ENCODE measurements at regions not wholly inside any gene's neighbourhood (a gene's known extent, or its start where the extent isn't known, plus 50 kb on each side); places are given as distances from the start of the nearest gene placed in this dataset.

DNA sequence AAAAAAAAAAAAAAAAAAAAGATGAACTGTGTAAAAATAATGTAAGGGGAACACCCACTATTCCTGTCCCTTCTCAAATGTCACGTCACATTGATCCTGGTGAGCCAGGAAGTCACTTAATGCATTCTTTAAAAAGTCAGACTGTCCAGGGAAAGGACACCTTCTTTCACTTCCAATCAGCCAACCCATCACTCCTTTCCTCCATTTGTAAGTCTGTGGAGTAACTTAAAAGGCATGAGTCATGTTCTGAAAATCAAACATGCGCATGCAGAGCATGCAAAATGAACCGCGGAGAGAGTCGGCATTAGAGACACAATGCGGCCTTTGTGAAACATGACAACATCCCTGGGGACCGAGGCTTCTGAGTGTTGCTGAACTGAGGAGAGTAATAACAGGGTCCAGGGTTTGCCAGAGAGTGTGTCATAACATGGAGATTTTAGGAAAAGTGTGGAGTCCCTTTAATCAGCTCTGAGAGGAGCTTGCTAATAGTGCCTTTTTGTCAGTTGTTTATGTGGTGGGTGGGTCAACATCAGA, 77.6 kb upstream of the SEMA6A start:
- TF ChIP-seq, protein P1, sequence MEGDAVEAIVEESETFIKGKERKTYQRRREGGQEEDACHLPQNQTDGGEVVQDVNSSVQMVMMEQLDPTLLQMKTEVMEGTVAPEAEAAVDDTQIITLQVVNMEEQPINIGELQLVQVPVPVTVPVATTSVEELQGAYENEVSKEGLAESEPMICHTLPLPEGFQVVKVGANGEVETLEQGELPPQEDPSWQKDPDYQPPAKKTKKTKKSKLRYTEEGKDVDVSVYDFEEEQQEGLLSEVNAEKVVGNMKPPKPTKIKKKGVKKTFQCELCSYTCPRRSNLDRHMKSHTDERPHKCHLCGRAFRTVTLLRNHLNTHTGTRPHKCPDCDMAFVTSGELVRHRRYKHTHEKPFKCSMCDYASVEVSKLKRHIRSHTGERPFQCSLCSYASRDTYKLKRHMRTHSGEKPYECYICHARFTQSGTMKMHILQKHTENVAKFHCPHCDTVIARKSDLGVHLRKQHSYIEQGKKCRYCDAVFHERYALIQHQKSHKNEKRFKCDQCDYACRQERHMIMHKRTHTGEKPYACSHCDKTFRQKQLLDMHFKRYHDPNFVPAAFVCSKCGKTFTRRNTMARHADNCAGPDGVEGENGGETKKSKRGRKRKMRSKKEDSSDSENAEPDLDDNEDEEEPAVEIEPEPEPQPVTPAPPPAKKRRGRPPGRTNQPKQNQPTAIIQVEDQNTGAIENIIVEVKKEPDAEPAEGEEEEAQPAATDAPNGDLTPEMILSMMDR (IDR thresholded peaks at IDR 0.05; ENCODE audit: low read depth, low read length): no peak
- H3K4me3 ChIP-seq (ENCODE audit: low read depth, low read length): no peak overlapping the region

- no peak overlapping the region for H3K4me3 ChIP-seq (ENCODE audit: low read depth, low read length)
- TF ChIP-seq, protein P1 (IDR thresholded peaks at IDR 0.05; ENCODE audit: low read depth, low read length): no peak
Measured at GRCh38 chr5:116651653-116652052, 77.0 kb upstream of the SEMA6A start.

DNA sequence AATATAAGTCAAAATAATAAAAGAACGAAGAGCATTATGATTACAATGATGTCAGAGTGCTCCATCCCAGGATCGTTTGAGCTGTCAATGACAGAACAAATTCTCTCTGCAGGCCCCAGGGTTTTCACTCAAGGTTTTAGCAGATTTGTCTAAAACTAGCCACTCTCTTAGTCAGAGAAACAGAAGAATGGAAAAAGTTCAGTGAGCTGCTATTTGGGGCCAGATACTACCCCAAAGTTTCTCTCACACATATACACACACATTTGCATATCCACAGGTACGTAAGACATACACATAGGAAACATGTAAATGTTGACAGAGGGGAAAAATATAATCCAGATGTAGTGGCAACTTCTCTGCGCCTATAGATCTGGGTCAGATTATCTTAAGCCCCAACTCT, 76.3 kb upstream of the SEMA6A start:
- H3K4me3 ChIP-seq (ENCODE audit: low read depth, low read length): no peak overlapping the region
- TF ChIP-seq, protein P1 (IDR thresholded peaks at IDR 0.05; ENCODE audit: low read depth, low read length): no peak

DNA sequence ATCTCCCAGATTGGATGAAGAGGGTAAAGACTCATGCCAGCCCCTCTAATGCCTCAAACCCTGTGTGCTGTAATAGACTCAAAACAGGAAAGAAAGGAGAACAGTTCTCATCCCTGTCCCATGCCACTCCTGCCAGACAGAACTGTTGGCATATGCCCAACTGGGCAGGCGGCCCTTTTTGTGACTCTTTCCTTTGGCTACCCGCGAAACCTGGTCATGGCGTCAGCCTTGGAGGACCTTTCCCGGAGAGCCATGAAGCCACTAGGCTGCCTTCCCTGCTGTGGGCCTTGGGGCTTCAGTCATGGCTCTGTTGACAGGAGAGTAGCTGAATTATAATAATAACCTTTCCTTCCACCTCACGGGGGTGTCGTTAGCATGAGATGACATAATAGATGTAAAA, 75.9 kb upstream of the SEMA6A start:
- H3K4me3 ChIP-seq (ENCODE audit: low read depth, low read length): no peak overlapping the region
- TF ChIP-seq, protein P1 (IDR thresholded peaks at IDR 0.05; ENCODE audit: low read depth, low read length): no peak

DNA sequence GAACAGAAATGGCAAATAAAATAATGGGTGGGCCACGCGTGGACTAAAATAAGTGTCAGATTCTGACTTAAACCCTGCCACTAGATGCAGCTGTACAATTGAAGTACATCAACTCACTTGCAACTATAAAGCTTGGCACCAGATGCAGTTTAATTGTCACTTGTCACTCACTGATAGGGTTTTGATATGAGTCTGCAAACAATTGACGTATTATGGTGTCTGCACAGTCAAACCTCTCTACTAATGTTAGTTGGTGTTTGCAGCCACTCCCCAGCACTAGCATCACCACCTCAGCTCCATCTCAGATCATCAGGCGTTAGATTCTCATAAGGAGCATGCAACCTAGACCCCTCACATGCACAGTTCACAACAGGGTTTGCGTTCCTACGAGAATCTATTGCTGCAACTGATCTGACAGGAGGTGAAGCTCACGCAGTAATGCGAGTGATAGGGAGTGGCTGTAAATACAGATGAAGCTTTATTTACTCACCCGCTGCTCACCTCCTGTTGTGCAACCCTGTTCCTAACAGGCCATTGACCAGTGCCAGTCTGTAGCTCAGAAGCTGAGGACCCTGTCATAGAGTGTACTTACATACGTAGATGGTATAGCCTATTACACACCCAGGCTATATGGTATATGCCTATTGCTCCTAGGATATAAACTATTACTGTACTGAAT, 72.1 kb upstream of the SEMA6A start:
- no peak overlapping the region for H3K4me3 ChIP-seq (ENCODE audit: low read depth, low read length)
- TF ChIP-seq, protein P1 (IDR thresholded peaks at IDR 0.05; ENCODE audit: low read depth, low read length): no peak

GRCh38 chr5:116645627-116646026, 71.0 kb upstream of the SEMA6A start:
- TF ChIP-seq, protein P1 (IDR thresholded peaks at IDR 0.05; ENCODE audit: low read depth, low read length): no peak
- H3K4me3 ChIP-seq (ENCODE audit: low read depth, low read length): no peak overlapping the region

- no peak overlapping the region for H3K4me3 ChIP-seq (ENCODE audit: low read depth, low read length)
- TF ChIP-seq, protein P1 (IDR thresholded peaks at IDR 0.05; ENCODE audit: low read depth, low read length): no peak
Measured at GRCh38 chr5:116640236-116640635, 65.6 kb upstream of the SEMA6A start.

All from WI38 (cell line).